ENCODE measurements at regions not wholly inside any gene's neighbourhood (a gene's known extent, or its start where the extent isn't known, plus 50 kb on each side); places are given as distances from the start of the nearest gene placed in this dataset.

DNA sequence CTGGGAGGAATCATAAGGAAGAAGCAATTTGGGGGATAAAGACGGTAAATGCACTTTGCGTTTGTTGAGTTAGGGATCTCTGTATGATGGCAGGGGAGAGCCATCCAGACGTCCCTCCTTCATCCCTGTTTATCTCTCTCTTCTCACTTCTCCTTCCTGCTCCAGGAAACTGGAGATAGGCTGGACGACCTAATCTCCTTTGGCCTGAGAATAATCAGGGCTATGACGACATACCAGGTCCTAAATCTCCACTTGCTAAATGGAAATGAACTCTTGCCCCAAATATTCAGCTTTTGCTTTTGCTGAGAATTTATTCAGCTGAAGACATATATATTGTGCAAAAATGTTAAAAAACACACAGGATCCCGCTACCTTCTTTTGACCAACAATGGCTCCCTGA is 182.9 kb upstream of the INHBA start:
- DNase-seq (ENCODE audit: low read depth) = no peak
- TF ChIP-seq, protein P1, sequence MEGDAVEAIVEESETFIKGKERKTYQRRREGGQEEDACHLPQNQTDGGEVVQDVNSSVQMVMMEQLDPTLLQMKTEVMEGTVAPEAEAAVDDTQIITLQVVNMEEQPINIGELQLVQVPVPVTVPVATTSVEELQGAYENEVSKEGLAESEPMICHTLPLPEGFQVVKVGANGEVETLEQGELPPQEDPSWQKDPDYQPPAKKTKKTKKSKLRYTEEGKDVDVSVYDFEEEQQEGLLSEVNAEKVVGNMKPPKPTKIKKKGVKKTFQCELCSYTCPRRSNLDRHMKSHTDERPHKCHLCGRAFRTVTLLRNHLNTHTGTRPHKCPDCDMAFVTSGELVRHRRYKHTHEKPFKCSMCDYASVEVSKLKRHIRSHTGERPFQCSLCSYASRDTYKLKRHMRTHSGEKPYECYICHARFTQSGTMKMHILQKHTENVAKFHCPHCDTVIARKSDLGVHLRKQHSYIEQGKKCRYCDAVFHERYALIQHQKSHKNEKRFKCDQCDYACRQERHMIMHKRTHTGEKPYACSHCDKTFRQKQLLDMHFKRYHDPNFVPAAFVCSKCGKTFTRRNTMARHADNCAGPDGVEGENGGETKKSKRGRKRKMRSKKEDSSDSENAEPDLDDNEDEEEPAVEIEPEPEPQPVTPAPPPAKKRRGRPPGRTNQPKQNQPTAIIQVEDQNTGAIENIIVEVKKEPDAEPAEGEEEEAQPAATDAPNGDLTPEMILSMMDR (conservative IDR thresholded peaks at IDR 0.05; ENCODE audit: low read depth, low read length) = no peak
- no peak overlapping the region for H3K4me3 ChIP-seq (ENCODE audit: low read length)

DNA sequence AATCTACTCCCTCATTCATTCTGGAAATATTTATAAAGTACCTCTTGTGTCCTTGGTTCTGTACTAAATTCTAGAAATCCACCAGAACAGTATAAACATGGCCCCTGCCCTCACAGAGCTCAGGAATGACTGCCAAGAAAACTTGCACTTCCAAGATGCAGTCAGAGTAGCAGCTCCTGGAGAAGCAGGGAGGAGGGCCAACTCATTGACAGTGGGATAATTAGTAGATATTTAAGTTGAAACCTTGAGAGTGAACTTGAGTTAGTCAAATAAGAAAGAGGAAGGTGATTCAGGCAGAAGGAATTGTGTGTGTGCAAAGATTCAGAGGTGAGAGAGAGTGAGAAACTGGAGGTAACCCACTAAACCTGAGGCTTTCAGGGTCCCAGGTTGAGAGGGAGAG is 182.2 kb upstream of the INHBA start:
- no peak for DNase-seq (ENCODE audit: low read depth)
- TF ChIP-seq, protein P1 (conservative IDR thresholded peaks at IDR 0.05; ENCODE audit: low read depth, low read length) = no peak
- no peak overlapping the region for H3K4me3 ChIP-seq (ENCODE audit: low read length)

- no peak for DNase-seq (ENCODE audit: low read depth)
- no peak overlapping the region for H3K4me3 ChIP-seq (ENCODE audit: low read length)
- TF ChIP-seq, protein P1 (conservative IDR thresholded peaks at IDR 0.05; ENCODE audit: low read depth, low read length) = no peak
Observed at GRCh38 chr7:41882745-41883420, 180.0 kb upstream of the INHBA start.

GRCh38 chr7:41882256-41882655 is 179.4 kb upstream of the INHBA start:
- TF ChIP-seq, protein P1 (conservative IDR thresholded peaks at IDR 0.05; ENCODE audit: low read depth, low read length) = no peak
- no peak for DNase-seq (ENCODE audit: low read depth)
- H3K4me3 ChIP-seq (ENCODE audit: low read length) = no peak overlapping the region

DNA sequence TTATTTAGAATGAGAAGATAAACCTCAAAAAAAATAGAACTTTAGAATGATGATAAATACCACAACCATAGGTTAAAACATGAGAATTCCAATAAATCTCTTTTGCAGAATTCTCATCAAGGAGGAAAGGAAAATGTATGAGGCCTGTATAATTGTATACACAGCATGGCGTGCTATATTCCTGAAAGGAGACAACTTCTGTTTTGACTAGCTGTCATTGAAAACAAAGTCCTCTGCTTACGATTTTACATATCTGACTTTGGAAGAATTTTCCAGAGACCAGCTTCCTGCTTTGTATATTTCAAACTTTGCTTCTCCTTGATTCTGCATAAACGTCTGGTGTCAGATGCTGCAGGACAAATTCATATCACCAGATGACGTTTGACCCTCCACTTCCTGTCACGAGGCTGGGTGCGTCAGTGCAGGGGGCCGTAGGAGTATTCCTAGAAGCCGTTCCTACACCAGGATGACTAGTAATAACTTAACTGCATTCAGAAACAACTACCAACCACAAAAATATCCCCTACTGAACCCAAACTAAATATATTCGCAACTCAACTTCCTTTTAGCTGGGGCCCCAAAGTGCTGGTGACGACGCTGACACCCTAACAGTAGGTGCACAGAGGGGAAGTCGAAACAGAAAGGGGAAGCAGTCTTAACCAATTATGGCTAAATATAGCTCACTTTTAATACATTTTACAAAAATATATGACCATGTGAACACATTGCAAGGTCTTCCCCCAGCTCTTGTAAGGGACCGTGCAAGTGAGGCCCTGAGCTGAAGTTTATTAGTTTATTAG is 178.6 kb upstream of the INHBA start:
- TF ChIP-seq, protein P1 (conservative IDR thresholded peaks at IDR 0.05; ENCODE audit: low read depth, low read length) = no peak
- H3K4me3 ChIP-seq (ENCODE audit: low read length) = no peak overlapping the region
- DNase-seq (ENCODE audit: low read depth) = no peak

GRCh38 chr7:41880107-41880506 is 177.2 kb upstream of the INHBA start:
- no peak overlapping the region for H3K4me3 ChIP-seq (ENCODE audit: low read length)
- TF ChIP-seq, protein P1 (conservative IDR thresholded peaks at IDR 0.05; ENCODE audit: low read depth, low read length) = no peak
- DNase-seq (ENCODE audit: low read depth) = no peak

- TF ChIP-seq, protein P1 (conservative IDR thresholded peaks at IDR 0.05; ENCODE audit: low read depth, low read length) = no peak
- no peak for DNase-seq (ENCODE audit: low read depth)
- H3K4me3 ChIP-seq (ENCODE audit: low read length) = no peak overlapping the region
Observed at GRCh38 chr7:41879403-41879802, 176.5 kb upstream of the INHBA start.
